H9 (cell line): ENCODE measurements at regions not wholly inside any gene's neighbourhood (a gene's known extent, or its start where the extent isn't known, plus 50 kb on each side); places are given as distances from the start of the nearest gene placed in this dataset.

Experiments
- DNase-seq: peaks from one replicate; pipeline ENCODE4 v3.0.0-alpha.2; 2017
- H2AFZ ChIP-seq: one replicate; pipeline ENCODE4 v1.6.1; 2013; ENCODE audit warnings: mild to moderate bottlenecking, low read length, control low read depth, moderate library complexity
- H2AK5ac ChIP-seq: 2 replicates; pipeline ENCODE4 v1.6.1; 2013; ENCODE audit warnings: low read length, control low read depth, mixed read lengths; ENCODE audit not compliant: insufficient read length
- H2BK120ac ChIP-seq: one replicate; pipeline ENCODE4 v1.6.1; 2013; ENCODE audit warnings: low read depth, mild to moderate bottlenecking, low read length, control low read depth, inconsistent platforms; ENCODE audit not compliant: poor library complexity, severe bottlenecking
- H2BK12ac ChIP-seq: 2 replicates; pipeline ENCODE4 v1.6.1; 2013; ENCODE audit warnings: low read length, control low read depth, mixed read lengths, low read depth; ENCODE audit not compliant: insufficient read length
- H2BK15ac ChIP-seq: 2 replicates; pipeline ENCODE4 v1.6.1; 2013; ENCODE audit warnings: low read depth, low read length, control low read depth
- H2BK20ac ChIP-seq: one replicate; pipeline ENCODE4 v1.6.1; 2013; ENCODE audit warnings: low read depth, mild to moderate bottlenecking, low read length, control low read depth, inconsistent platforms; ENCODE audit not compliant: poor library complexity, severe bottlenecking
- H2BK5ac ChIP-seq: 2 replicates; pipeline ENCODE4 v1.6.1; 2013; ENCODE audit warnings: low read length, control low read depth, mixed read lengths; ENCODE audit not compliant: insufficient read length
- H3K14ac ChIP-seq: 2 replicates; pipeline ENCODE4 v1.6.1; 2013; ENCODE audit warnings: low read length, control low read depth; ENCODE audit not compliant: insufficient read depth
- H3K18ac ChIP-seq: 2 replicates; pipeline ENCODE4 v1.6.1; 2013; ENCODE audit warnings: low read depth, mild to moderate bottlenecking, mixed read lengths, low read length, control low read depth; ENCODE audit not compliant: insufficient read length
- H3K23ac ChIP-seq: 2 replicates; pipeline ENCODE4 v1.6.1; 2013; ENCODE audit warnings: low read length, control low read depth, mixed read lengths, low read depth; ENCODE audit not compliant: insufficient read length
- H3K23me2 ChIP-seq: 2 replicates; pipeline ENCODE4 v1.6.1; 2013; ENCODE audit warnings: low read depth, mild to moderate bottlenecking, mixed read lengths, low read length, control low read depth; ENCODE audit not compliant: insufficient read length, poor library complexity, severe bottlenecking
- H3K27ac ChIP-seq: 2 replicates; pipeline ENCODE4 v1.5.1; 2013; ENCODE audit warnings: low read length, control low read depth, mixed read lengths, low read depth; ENCODE audit not compliant: insufficient read length
- H3K27me3 ChIP-seq: 2 replicates; pipeline ENCODE4 v1.6.1; 2013; ENCODE audit warnings: low read length, control low read depth, inconsistent platforms; ENCODE audit not compliant: insufficient read depth
- H3K4ac ChIP-seq: 2 replicates; pipeline ENCODE4 v1.6.1; 2013; ENCODE audit warnings: low read depth, mild to moderate bottlenecking, control low read depth, inconsistent platforms, low read length, moderate library complexity
- H3K4me1 ChIP-seq: 2 replicates; pipeline ENCODE4 v1.6.1; 2013; ENCODE audit warnings: low read length, control low read depth, inconsistent platforms; ENCODE audit not compliant: insufficient read depth
- H3K4me2 ChIP-seq: 2 replicates; pipeline ENCODE4 v1.6.1; 2013; ENCODE audit warnings: low read length, control low read depth, mixed read lengths; ENCODE audit not compliant: insufficient read length, insufficient read depth
- H3K56ac ChIP-seq: 2 replicates; pipeline ENCODE4 v1.6.1; 2013; ENCODE audit warnings: low read depth, mild to moderate bottlenecking, mixed read lengths, low read length, control low read depth; ENCODE audit not compliant: insufficient read length
- H3K79me1 ChIP-seq: 2 replicates; pipeline ENCODE4 v1.6.1; 2013; ENCODE audit warnings: low read depth, mild to moderate bottlenecking, moderate library complexity, low read length, control low read depth, inconsistent platforms; ENCODE audit not compliant: insufficient read depth, poor library complexity, severe bottlenecking
- H3K79me2 ChIP-seq: 2 replicates; pipeline ENCODE4 v1.6.1; 2013; ENCODE audit warnings: low read length, control low read depth, inconsistent platforms; ENCODE audit not compliant: insufficient read depth
- H3K9ac ChIP-seq: 2 replicates; pipeline ENCODE4 v1.6.1; 2013; ENCODE audit warnings: low read length, control low read depth, mixed read lengths; ENCODE audit not compliant: insufficient read length; ENCODE audit errors: extremely low read depth
- H3K9me3 ChIP-seq: one replicate; pipeline ENCODE4 v1.6.1; 2013; ENCODE audit warnings: low read depth, low read length, inconsistent platforms; ENCODE audit not compliant: control insufficient read depth
- H3T11ph ChIP-seq: one replicate; pipeline ENCODE4 v1.6.1; 2013; ENCODE audit warnings: mild to moderate bottlenecking, low read length, control low read depth, inconsistent platforms
- H4K20me1 ChIP-seq: one replicate; pipeline ENCODE4 v1.6.1; 2013; ENCODE audit not compliant: control insufficient read depth, insufficient read length, insufficient read depth
- H4K5ac ChIP-seq: 2 replicates; pipeline ENCODE4 v1.6.1; 2013; ENCODE audit warnings: low read depth, mild to moderate bottlenecking, mixed read lengths, low read length, control low read depth; ENCODE audit not compliant: insufficient read length
- H4K8ac ChIP-seq: replicated peaks from 2 replicates; pipeline ENCODE4 v1.6.1; 2013; ENCODE audit warnings: low read length, control low read depth, mixed read lengths, low read depth; ENCODE audit not compliant: insufficient read length
- H4K91ac ChIP-seq: 2 replicates; pipeline ENCODE4 v1.6.1; 2013; ENCODE audit warnings: low read depth, mild to moderate bottlenecking, moderate library complexity, mixed read lengths, low read length, control low read depth; ENCODE audit not compliant: insufficient read length
- H3K27ac Mint-ChIP-seq, 3 experiments: 2 replicates in 2 of 3; 3 replicates in 1 of 3; pipeline ENCODE4 v1.8.0; 2020 to 2021; ENCODE audit warnings: mixed read lengths in 3 of 3, mild to moderate bottlenecking in 1 of 3, moderate library complexity in 1 of 3
- H3K27me3 Mint-ChIP-seq: 2 replicates; pipeline ENCODE4 v1.8.0; 2021; ENCODE audit warnings: low read depth, mild to moderate bottlenecking, moderate library complexity, mixed read lengths
- H3K36me3 Mint-ChIP-seq, 3 experiments: 2 replicates in 2 of 3; 3 replicates in 1 of 3; pipeline ENCODE4 v1.8.0; 2020 to 2021; ENCODE audit warnings: low read depth in 3 of 3, mixed read lengths in 3 of 3; ENCODE audit not compliant: insufficient read depth in 1 of 3
- H3K4me1 Mint-ChIP-seq, 2 experiments: 2 replicates each; pipeline ENCODE4 v1.8.0; 2020; ENCODE audit warnings: mixed read lengths in 2 of 2
- H3K4me3 Mint-ChIP-seq, 2 experiments: 2 replicates in 1 of 2; 3 replicates in 1 of 2; pipeline ENCODE4 v1.8.0; 2020 to 2021; ENCODE audit warnings: mild to moderate bottlenecking in 2 of 2, mixed read lengths in 2 of 2, moderate library complexity in 1 of 2
- H3K9me3 Mint-ChIP-seq, 2 experiments: 2 replicates in 1 of 2; 3 replicates in 1 of 2; pipeline ENCODE4 v1.8.0; 2020; ENCODE audit warnings: mild to moderate bottlenecking in 2 of 2, mixed read lengths in 2 of 2, moderate library complexity in 1 of 2
- WGBS: extraction: QIAGEN DNeasy Blood & Tissue Kit; methylation state at CpG from one replicate; pipeline ENCODE4 v1.1.7; 2013; ENCODE audit warnings: missing lambda C conversion rate, low lambda C conversion rate, mixed read lengths; ENCODE audit not compliant: insufficient read length; ENCODE audit errors: extremely low coverage; 5-methylcytosine and 5-hydroxymethylcytosine counted together
- TF ChIP-seq, protein P1 (sequence below): fragments of 200-600 bp; sonication (generic); conservative IDR thresholded peaks from 3 replicates; pipeline ENCODE4 v1.8.0; 2021; ENCODE audit warnings: antibody characterized with exemption, mild to moderate bottlenecking

DNA sequence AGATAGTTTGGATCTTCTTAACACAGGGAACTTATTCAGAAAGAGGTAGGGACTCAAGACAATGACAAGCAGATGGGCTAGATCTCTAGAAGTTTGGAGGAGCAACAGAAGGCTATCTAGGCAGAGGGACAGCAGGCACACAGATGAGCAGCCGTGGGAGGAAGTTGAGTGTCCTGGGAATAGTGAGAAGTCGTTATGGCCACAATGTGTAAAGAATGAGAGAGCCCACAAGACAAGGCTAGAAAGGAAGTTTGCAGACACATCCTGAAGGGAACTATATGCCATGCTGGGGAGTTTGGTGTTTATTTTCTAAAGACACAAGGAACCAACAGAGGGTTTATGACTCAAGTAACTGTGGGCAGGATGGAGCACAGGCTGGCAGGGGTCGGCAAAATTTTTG, 160.6 kb downstream of the PALM2AKAP2 start:
- Histone ChIP-seq H4K91ac (no peak overlapping the region), H2AFZ (no peak overlapping the region), H3T11ph (no peak overlapping the region)

More for the DNA sequence above, 160.6 kb downstream of the PALM2AKAP2 start:
- Mint-ChIP-seq H3K4me1 (no peaks in the 10 kb centered on the region), H3K27me3 (no peaks in the 10 kb centered on the region), H3K27ac (no peak overlapping the region), H3K9me3 (no peaks in the 10 kb centered on the region), H3K4me3 (no peak overlapping the region), H3K36me3 (no peaks in the 10 kb centered on the region)
- no peak overlapping the region for H2BK20ac ChIP-seq
- TF ChIP-seq, protein P1, sequence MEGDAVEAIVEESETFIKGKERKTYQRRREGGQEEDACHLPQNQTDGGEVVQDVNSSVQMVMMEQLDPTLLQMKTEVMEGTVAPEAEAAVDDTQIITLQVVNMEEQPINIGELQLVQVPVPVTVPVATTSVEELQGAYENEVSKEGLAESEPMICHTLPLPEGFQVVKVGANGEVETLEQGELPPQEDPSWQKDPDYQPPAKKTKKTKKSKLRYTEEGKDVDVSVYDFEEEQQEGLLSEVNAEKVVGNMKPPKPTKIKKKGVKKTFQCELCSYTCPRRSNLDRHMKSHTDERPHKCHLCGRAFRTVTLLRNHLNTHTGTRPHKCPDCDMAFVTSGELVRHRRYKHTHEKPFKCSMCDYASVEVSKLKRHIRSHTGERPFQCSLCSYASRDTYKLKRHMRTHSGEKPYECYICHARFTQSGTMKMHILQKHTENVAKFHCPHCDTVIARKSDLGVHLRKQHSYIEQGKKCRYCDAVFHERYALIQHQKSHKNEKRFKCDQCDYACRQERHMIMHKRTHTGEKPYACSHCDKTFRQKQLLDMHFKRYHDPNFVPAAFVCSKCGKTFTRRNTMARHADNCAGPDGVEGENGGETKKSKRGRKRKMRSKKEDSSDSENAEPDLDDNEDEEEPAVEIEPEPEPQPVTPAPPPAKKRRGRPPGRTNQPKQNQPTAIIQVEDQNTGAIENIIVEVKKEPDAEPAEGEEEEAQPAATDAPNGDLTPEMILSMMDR, result no peak
- no peaks in the 10 kb centered on the region for H3K27me3 ChIP-seq
- no peak overlapping the region for H2BK5ac ChIP-seq
- H3K18ac ChIP-seq, result no peak overlapping the region
- no peaks in the 10 kb centered on the region for H3K23me2 ChIP-seq
- H3K4me1 ChIP-seq, result no peaks in the 10 kb centered on the region
- H3K27ac ChIP-seq, result no peak overlapping the region
- H2BK120ac ChIP-seq, result no peak overlapping the region
- WGBS, result no CpG with 5 or more reads among the region's 3 CpGs
- no peaks in the 10 kb centered on the region for H3K79me1 ChIP-seq
- no peak overlapping the region for H3K9ac ChIP-seq
- H2AK5ac ChIP-seq, result no peak overlapping the region
- H2BK15ac ChIP-seq, result no peak overlapping the region
- DNase-seq, result no peak
- no peak overlapping the region for H3K14ac ChIP-seq
- no peak overlapping the region for H3K23ac ChIP-seq
- H3K4me2 ChIP-seq, result no peak overlapping the region
- no peak overlapping the region for H3K56ac ChIP-seq
- no peaks in the 10 kb centered on the region for H3K9me3 ChIP-seq
- H4K20me1 ChIP-seq, result no peaks in the 10 kb centered on the region
- H4K8ac ChIP-seq, result no peak overlapping the region
- H4K5ac ChIP-seq, result no peak overlapping the region
- no peaks in the 10 kb centered on the region for H3K79me2 ChIP-seq
- H3K4ac ChIP-seq, result no peak overlapping the region
- no peak overlapping the region for H2BK12ac ChIP-seq
